HepG2 (cell line): ENCODE measurements at regions not wholly inside any gene's neighbourhood (a gene's known extent, or its start where the extent isn't known, plus 50 kb on each side); places are given as distances from the start of the nearest gene placed in this dataset.
A peak's percentile ranks its signal among the peaks of the same experiment; 100 is the strongest.

ENCODE experiments used
- ATAD3A ChIP-seq: sonication (generic); formaldehyde crosslinking; IDR thresholded peaks from 2 replicates; pipeline ENCODE4 v1.4.0; 2020; ENCODE audit warnings: missing genetic modification reagents
- CEBPB ChIP-seq: IDR thresholded peaks from 2 replicates; pipeline ENCODE4 v1.6.1; 2011; ENCODE audit warnings: low read depth, low read length, improper control_type of control experiment, borderline replicate concordance
- CTCF ChIP-seq: sonication (generic); formaldehyde crosslinking; IDR thresholded peaks from 2 replicates; pipeline ENCODE4 v1.5.0; 2020; ENCODE audit warnings: mild to moderate bottlenecking, missing genetic modification reagents, moderate library complexity
- E2F2 ChIP-seq: sonication (generic); formaldehyde crosslinking; IDR thresholded peaks from 2 replicates; pipeline ENCODE4 v1.4.0; 2020; ENCODE audit warnings: missing genetic modification reagents, borderline replicate concordance
- GMEB2 ChIP-seq: IDR thresholded peaks from 2 replicates; pipeline ENCODE4 v1.6.1; 2016; ENCODE audit warnings: missing biosample characterization, missing genetic modification reagents, low read depth
- KLF12 ChIP-seq: sonication (generic); formaldehyde crosslinking; IDR thresholded peaks from 2 replicates; pipeline ENCODE4 v1.4.0; 2020; ENCODE audit warnings: missing genetic modification reagents, borderline replicate concordance
- MEIS2 ChIP-seq: sonication (generic); formaldehyde crosslinking; IDR thresholded peaks from 2 replicates; pipeline ENCODE4 v1.9.0; 2021; ENCODE audit warnings: mild to moderate bottlenecking, missing genetic modification reagents
- NFKB2 ChIP-seq: sonication (generic); formaldehyde crosslinking; IDR thresholded peaks from 2 replicates; pipeline ENCODE4 v1.4.0; 2020; ENCODE audit warnings: missing genetic modification reagents, borderline replicate concordance
- NFRKB ChIP-seq: fragments of 450-650 bp; IDR thresholded peaks from 2 replicates; pipeline ENCODE4 v1.6.1; 2017
- PHF20 ChIP-seq: sonication (generic); formaldehyde crosslinking; IDR thresholded peaks from 2 replicates; pipeline ENCODE4 v1.5.0; 2020; ENCODE audit warnings: mild to moderate bottlenecking, missing genetic modification reagents
- RFX5 ChIP-seq: IDR thresholded peaks from 2 replicates; pipeline ENCODE4 v1.6.1; 2011; ENCODE audit warnings: low read depth, low read length, improper control_type of control experiment
- SNRNP70 ChIP-seq: fragments of 200-400 bp; formaldehyde crosslinking; IDR thresholded peaks from 2 replicates; pipeline ENCODE4 v1.6.1; 2017; ENCODE audit warnings: mild to moderate bottlenecking, low read depth, low read length, moderate library complexity
- SPEN ChIP-seq: sonication (generic); formaldehyde crosslinking; IDR thresholded peaks from 2 replicates; pipeline ENCODE4 v1.5.1; 2020; ENCODE audit warnings: low read depth, mild to moderate bottlenecking, missing genetic modification reagents
- SRF ChIP-seq: IDR thresholded peaks from 2 replicates; pipeline ENCODE4 v1.6.1; 2011; ENCODE audit warnings: mild to moderate bottlenecking, low read depth, low read length, moderate library complexity
- TFDP2 ChIP-seq: sonication (generic); formaldehyde crosslinking; IDR thresholded peaks from 2 replicates; pipeline ENCODE4 v1.4.0; 2020; ENCODE audit warnings: missing genetic modification reagents
- UBTF ChIP-seq: sonication (generic); formaldehyde crosslinking; IDR thresholded peaks from 2 replicates; pipeline ENCODE4 v1.4.0; 2020; ENCODE audit warnings: mild to moderate bottlenecking, missing genetic modification reagents
- ZBTB3 ChIP-seq: sonication (generic); formaldehyde crosslinking; IDR thresholded peaks from 2 replicates; pipeline ENCODE4 v1.4.0; 2020; ENCODE audit warnings: low read depth, mild to moderate bottlenecking, moderate library complexity, missing genetic modification reagents, borderline replicate concordance
- ZBTB49 ChIP-seq: sonication (generic); formaldehyde crosslinking; IDR thresholded peaks from 2 replicates; pipeline ENCODE4 v1.4.0; 2020; ENCODE audit warnings: missing genetic modification reagents, borderline replicate concordance
- ZC3H13 ChIP-seq: sonication (generic); formaldehyde crosslinking; IDR thresholded peaks from 2 replicates; pipeline ENCODE4 v1.8.1; 2023; ENCODE audit warnings: mild to moderate bottlenecking, missing genetic modification reagents, moderate library complexity
- ZSCAN29 ChIP-seq: sonication (generic); formaldehyde crosslinking; conservative IDR thresholded peaks from 2 replicates; pipeline ENCODE4 v1.4.0; 2020; ENCODE audit warnings: mild to moderate bottlenecking, missing genetic modification reagents

- TF ChIP-seq E2F2 (CRISPR knock-in tag), result no peak
- TF ChIP-seq SRF, result no peak
- 0 out of 2 replicates have a peak, but pooled peaks have one; percentile 31 for TF ChIP-seq TFDP2
- TF ChIP-seq CTCF (CRISPR knock-in tag), result peak; percentile 85
- TF ChIP-seq KLF12 (CRISPR knock-in tag), result 0 out of 2 replicates have a peak, but pooled peaks have one; percentile 5
- TF ChIP-seq ZBTB49 (CRISPR knock-in tag), result no peak
- TF ChIP-seq ZBTB3 (CRISPR knock-in tag), result no peak
- no peak for TF ChIP-seq ZC3H13 (CRISPR knock-in tag)
- 0 out of 2 replicates have a peak, but pooled peaks have one; percentile 35 for TF ChIP-seq MEIS2 (CRISPR knock-in tag)
- no peak for TF ChIP-seq UBTF (CRISPR knock-in tag)
- TF ChIP-seq SPEN (CRISPR knock-in tag), result 0 out of 2 replicates have a peak, but pooled peaks have one; percentile 25
- TF ChIP-seq SNRNP70, result no peak
- no peak for TF ChIP-seq ATAD3A
- TF ChIP-seq PHF20 (CRISPR knock-in tag), result peak; percentile 64
- TF ChIP-seq GMEB2 (CRISPR knock-in tag), result no peak
- no peak for TF ChIP-seq ZSCAN29
- TF ChIP-seq NFKB2 (CRISPR knock-in tag), result no peak
- 0 out of 2 replicates have a peak, but pooled peaks have one; percentile 16 for TF ChIP-seq RFX5
- TF ChIP-seq NFRKB, result no peak
- TF ChIP-seq CEBPB, result no peak
Observed at GRCh38 chr14:89013098-89013504, 188.7 kb downstream of the TTC8 start (continued).
